ENCODE measurements at regions not wholly inside any gene's neighbourhood (a gene's known extent, or its start where the extent isn't known, plus 50 kb on each side); places are given as distances from the start of the nearest gene placed in this dataset.

- Histone ChIP-seq H3K27ac (ENCODE audit: low read depth in 1 of 2, low read length in 2 of 2) (no peak overlapping the region), H3K9ac (ENCODE audit: insufficient read depth, low read length, poor library complexity, severe bottlenecking) (no peak overlapping the region), H3K36me3 (replicated peaks in 1 of 2; ENCODE audit: control insufficient read depth in 1 of 2, insufficient read depth in 2 of 2, low read length in 2 of 2) (no peaks in the 10 kb centered on the region), H3K4me2 (replicated peaks; ENCODE audit: extremely low read depth, low read length, poor library complexity, severe bottlenecking) (no peak overlapping the region), H3K79me2 (ENCODE audit: insufficient read depth, low read length) (no peaks in the 10 kb centered on the region), H3K9me3 (replicated peaks in 1 of 2; ENCODE audit: control insufficient read depth in 1 of 2, insufficient read depth in 1 of 2, low read length in 2 of 2) (no peaks in the 10 kb centered on the region), H2AFZ (ENCODE audit: insufficient read depth, low read depth, low read length, poor library complexity, severe bottlenecking) (no peak overlapping the region), H3K4me3 (replicated peaks in 1 of 3; ENCODE audit: low read depth in 2 of 3, low read length in 3 of 3) (no peak overlapping the region), H3K27me3 (ENCODE audit: control insufficient read depth in 2 of 2, insufficient read depth in 2 of 2, low read length in 2 of 2) (no peaks in the 10 kb centered on the region), H4K20me1 (ENCODE audit: insufficient read depth, low read length) (no peaks in the 10 kb centered on the region), H3K4me1 (ENCODE audit: control insufficient read depth in 1 of 2, insufficient read depth in 2 of 2, low read length in 2 of 2) (peaks cover 3 to 4% of the 10 kb centered on the region in 2 donors)
- no peaks in the 10 kb centered on the region for H3K36me3 Mint-ChIP-seq
- peaks cover 3 to 16% (median 4%) of the 10 kb centered on the region in 3 donors for H3K27me3 Mint-ChIP-seq (ENCODE audit: low read depth in 3 of 3)
- no peak overlapping the region for H3K4me3 Mint-ChIP-seq
- intact Hi-C loops (cut with micrococcal nuclease): no loop called here
- no peak for TF ChIP-seq CTCF (IDR thresholded peaks at IDR 0.05)
- WGBS (ENCODE audit: insufficient coverage): 97% methylated on average over 7 of the region's 8 CpGs
- H3K4me1 Mint-ChIP-seq: no peaks in the 10 kb centered on the region
- no peak for DNase-seq
- peaks cover 0 to 12% (median 9%) of the 10 kb centered on the region in 7 donors for H3K9me3 Mint-ChIP-seq
- no peak overlapping the region for H3K27ac Mint-ChIP-seq
Measured at GRCh38 chr11:19605520-19606371, 106.9 kb upstream of the NAV2 start.

DNA sequence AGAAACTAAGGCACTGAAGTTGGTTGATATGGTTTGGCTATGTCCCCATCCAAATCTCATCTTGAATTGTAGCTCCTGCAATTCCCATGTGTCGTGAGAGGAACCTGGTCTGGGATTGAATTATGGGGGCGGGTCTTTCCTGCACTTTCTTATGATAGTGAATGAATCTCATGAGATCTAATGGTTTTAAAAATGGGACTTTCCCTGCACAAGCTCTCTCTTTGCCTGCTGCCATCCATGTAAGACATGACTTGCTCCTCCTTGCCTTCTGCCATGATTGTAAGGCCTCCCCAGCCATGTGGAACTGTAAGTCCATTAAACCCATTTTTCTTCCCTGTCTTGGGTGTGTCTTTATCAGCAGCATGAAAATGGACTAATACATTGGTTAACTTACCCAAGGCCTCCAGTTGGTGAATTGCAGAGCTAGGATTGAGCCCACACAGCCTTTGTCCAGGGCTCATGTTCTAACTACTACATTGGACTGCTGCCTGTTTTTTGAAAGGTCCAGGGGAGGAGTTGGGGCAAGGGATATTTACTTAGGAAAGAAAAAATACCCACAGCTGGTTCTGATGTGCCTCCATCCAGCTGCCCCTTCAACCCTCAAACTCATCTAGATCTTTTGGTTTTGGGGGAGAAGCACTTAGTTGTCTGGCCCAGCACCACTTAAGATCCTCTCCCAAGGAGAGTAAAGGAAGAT lies 107.8 kb upstream of the NAV2 start:
- Mint-ChIP-seq H3K27me3 (ENCODE audit: low read depth in 3 of 3) (peaks cover 0 to 15% (median 0%) of the 10 kb centered on the region in 3 donors), H3K9me3 (peaks cover 0 to 12% (median 6%) of the 10 kb centered on the region in 7 donors), H3K4me1 (no peaks in the 10 kb centered on the region), H3K4me3 (no peak overlapping the region), H3K36me3 (no peaks in the 10 kb centered on the region), H3K27ac (peak overlapping the region in 1 of 7 donors; percentile 20)
- Histone ChIP-seq H3K4me2 (replicated peaks; ENCODE audit: extremely low read depth, low read length, poor library complexity, severe bottlenecking) (no peak overlapping the region), H3K4me3 (replicated peaks in 1 of 3; ENCODE audit: low read depth in 2 of 3, low read length in 3 of 3) (no peak overlapping the region), H3K27me3 (ENCODE audit: control insufficient read depth in 2 of 2, insufficient read depth in 2 of 2, low read length in 2 of 2) (no peaks in the 10 kb centered on the region), H3K9me3 (replicated peaks in 1 of 2; ENCODE audit: control insufficient read depth in 1 of 2, insufficient read depth in 1 of 2, low read length in 2 of 2) (no peaks in the 10 kb centered on the region), H3K36me3 (replicated peaks in 1 of 2; ENCODE audit: control insufficient read depth in 1 of 2, insufficient read depth in 2 of 2, low read length in 2 of 2) (no peaks in the 10 kb centered on the region), H3K27ac (ENCODE audit: low read depth in 1 of 2, low read length in 2 of 2) (no peak overlapping the region), H2AFZ (ENCODE audit: insufficient read depth, low read depth, low read length, poor library complexity, severe bottlenecking) (no peak overlapping the region), H3K79me2 (ENCODE audit: insufficient read depth, low read length) (no peaks in the 10 kb centered on the region), H4K20me1 (ENCODE audit: insufficient read depth, low read length) (no peaks in the 10 kb centered on the region), H3K4me1 (ENCODE audit: control insufficient read depth in 1 of 2, insufficient read depth in 2 of 2, low read length in 2 of 2) (peaks cover 3 to 4% of the 10 kb centered on the region in 2 donors), H3K9ac (ENCODE audit: insufficient read depth, low read length, poor library complexity, severe bottlenecking) (no peak overlapping the region)
- no CpG with 5 or more reads among the region's 2 CpGs for WGBS (ENCODE audit: insufficient coverage)
- DNase-seq: no peak
- intact Hi-C loops (cut with micrococcal nuclease): no loop called here
- no peak for TF ChIP-seq CTCF (IDR thresholded peaks at IDR 0.05)
